Uterus (tissue), 2 donors: ENCODE measurements at regions not wholly inside any gene's neighbourhood (a gene's known extent, or its start where the extent isn't known, plus 50 kb on each side); places are given as distances from the start of the nearest gene placed in this dataset.

ENCODE experiments used
- CTCF ChIP-seq, 4 experiments: fragments of 200-600 bp in 2 of 4; fragments of 450-650 bp in 2 of 4; sonication (generic) in 2 of 4; IDR thresholded peaks; one replicate each; pipeline ENCODE4 v1.5.1; 2016 to 2019; ENCODE audit warnings: antibody characterized with exemption in 4 of 4, mild to moderate bottlenecking in 2 of 4, moderate library complexity in 1 of 4
- POLR2A ChIP-seq, 2 donors: fragments of 450-650 bp; IDR thresholded peaks; one replicate each; pipeline ENCODE4 v1.6.1; 2016; ENCODE audit warnings: antibody characterized with exemption in 2 of 2, mild to moderate bottlenecking in 1 of 2, moderate library complexity in 1 of 2

GRCh38 chr12:116661341-116661740, 76.5 kb downstream of the SPRING1 start:
- TF ChIP-seq CTCF (IDR thresholded peaks at IDR 0.05) = no peak
- TF ChIP-seq POLR2A (IDR thresholded peaks at IDR 0.05) = no peak
